Activated CD8-positive, alpha-beta T cell treated with anti-CD3 and anti-CD28 coated beads for 36 hours (primary cell): ENCODE measurements at regions not wholly inside any gene's neighbourhood (a gene's known extent, or its start where the extent isn't known, plus 50 kb on each side); places are given as distances from the start of the nearest gene placed in this dataset.

Experiments used
- ATAC-seq: fragments of 200-7000 bp; cut with Tn5 transposase; one replicate; pipeline ENCODE4 v1.10.0; 2021; ENCODE audit warnings: mild to moderate bottlenecking, moderate library complexity
- CTCF ChIA-PET: fragments of 350-600 bp; sonication (Branson Sonifier 250); formaldehyde crosslinking; loops from one replicate; lab custom pipeline; 2021; ENCODE audit warnings: antibody characterized with exemption; lab: Charles Lee
- POLR2A ChIA-PET: fragments of 350-600 bp; sonication (Branson Sonifier 250); formaldehyde crosslinking; loops from one replicate; lab custom pipeline; 2021; ENCODE audit warnings: antibody characterized with exemption; lab: Charles Lee
- DNase-seq: peaks from one replicate; pipeline ENCODE4 v3.0.0-alpha.2; 2020
- H3K27ac Mint-ChIP-seq: one replicate; pipeline ENCODE4 v1.8.0; 2021; ENCODE audit warnings: mild to moderate bottlenecking, mixed read lengths
- H3K27me3 Mint-ChIP-seq: one replicate; pipeline ENCODE4 v1.8.0; 2021; ENCODE audit warnings: mixed read lengths
- H3K36me3 Mint-ChIP-seq: one replicate; pipeline ENCODE4 v1.8.0; 2021; ENCODE audit warnings: low read depth, mixed read lengths
- H3K4me1 Mint-ChIP-seq: one replicate; pipeline ENCODE4 v1.8.0; 2021; ENCODE audit warnings: low read depth, mixed read lengths
- H3K4me3 Mint-ChIP-seq: one replicate; pipeline ENCODE4 v1.8.0; 2021; ENCODE audit warnings: mild to moderate bottlenecking, moderate library complexity, mixed read lengths
- H3K9me3 Mint-ChIP-seq: one replicate; pipeline ENCODE4 v1.8.0; 2021; ENCODE audit warnings: mixed read lengths
- intact Hi-C: fragments of 100-400 bp; cut with micrococcal nuclease; formaldehyde crosslinking; loops from one replicate; pipeline ENCODE4 v1.10.0; 2022
- TF ChIP-seq, protein P1 (sequence below): fragments of 200-600 bp; IDR thresholded peaks from one replicate; pipeline ENCODE4 v1.8.0; 2022; ENCODE audit warnings: antibody characterized with exemption, mild to moderate bottlenecking

DNA sequence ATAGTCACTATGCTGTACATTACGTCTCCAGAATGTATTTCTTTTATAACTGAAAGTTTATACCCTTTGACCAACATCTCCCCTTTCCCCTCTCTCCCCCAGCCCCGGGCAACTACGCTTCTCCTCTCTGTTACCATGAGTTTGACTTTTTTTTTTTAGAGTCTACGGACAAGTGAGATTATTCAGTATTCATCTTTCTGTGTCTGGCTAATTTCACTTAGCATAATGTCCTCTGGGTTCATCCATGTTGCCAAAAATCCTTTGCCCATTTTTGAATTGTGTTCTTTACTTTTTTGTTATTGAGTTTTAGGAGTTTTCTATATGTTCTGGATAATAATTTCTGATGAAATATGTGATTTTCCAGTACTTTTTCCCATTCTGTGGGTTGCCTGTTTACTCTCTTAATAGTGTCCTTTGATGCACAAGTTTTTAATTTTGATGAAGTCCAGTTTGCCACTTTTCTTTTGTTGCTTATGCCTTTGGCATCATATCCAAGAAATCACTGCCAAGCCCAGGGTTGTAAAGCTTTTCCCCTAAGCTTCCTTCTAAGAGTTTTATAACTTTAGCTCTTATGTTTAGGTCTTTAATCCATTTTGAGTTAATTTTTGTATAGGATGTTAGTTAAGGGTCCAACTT is 126.7 kb upstream of the NSMCE3 start:
- Mint-ChIP-seq H3K4me1 (no peaks in the 10 kb centered on the region), H3K27me3 (peaks cover 6% of the 10 kb centered on the region), H3K27ac (no peak overlapping the region), H3K9me3 (peaks cover 1% of the 10 kb centered on the region), H3K4me3 (no peak overlapping the region), H3K36me3 (no peaks in the 10 kb centered on the region)
- intact Hi-C loops: no loop called here
- TF ChIP-seq, protein P1, sequence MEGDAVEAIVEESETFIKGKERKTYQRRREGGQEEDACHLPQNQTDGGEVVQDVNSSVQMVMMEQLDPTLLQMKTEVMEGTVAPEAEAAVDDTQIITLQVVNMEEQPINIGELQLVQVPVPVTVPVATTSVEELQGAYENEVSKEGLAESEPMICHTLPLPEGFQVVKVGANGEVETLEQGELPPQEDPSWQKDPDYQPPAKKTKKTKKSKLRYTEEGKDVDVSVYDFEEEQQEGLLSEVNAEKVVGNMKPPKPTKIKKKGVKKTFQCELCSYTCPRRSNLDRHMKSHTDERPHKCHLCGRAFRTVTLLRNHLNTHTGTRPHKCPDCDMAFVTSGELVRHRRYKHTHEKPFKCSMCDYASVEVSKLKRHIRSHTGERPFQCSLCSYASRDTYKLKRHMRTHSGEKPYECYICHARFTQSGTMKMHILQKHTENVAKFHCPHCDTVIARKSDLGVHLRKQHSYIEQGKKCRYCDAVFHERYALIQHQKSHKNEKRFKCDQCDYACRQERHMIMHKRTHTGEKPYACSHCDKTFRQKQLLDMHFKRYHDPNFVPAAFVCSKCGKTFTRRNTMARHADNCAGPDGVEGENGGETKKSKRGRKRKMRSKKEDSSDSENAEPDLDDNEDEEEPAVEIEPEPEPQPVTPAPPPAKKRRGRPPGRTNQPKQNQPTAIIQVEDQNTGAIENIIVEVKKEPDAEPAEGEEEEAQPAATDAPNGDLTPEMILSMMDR: no peak
- CTCF ChIA-PET: no interaction called here
- no peak for DNase-seq
- no peak for ATAC-seq
- POLR2A ChIA-PET: interaction anchor here (0.5 kb wide), 1 partner anchor 597 kb away, joined by 3 read pairs; no protein-coding TSS in a partner anchor

DNA sequence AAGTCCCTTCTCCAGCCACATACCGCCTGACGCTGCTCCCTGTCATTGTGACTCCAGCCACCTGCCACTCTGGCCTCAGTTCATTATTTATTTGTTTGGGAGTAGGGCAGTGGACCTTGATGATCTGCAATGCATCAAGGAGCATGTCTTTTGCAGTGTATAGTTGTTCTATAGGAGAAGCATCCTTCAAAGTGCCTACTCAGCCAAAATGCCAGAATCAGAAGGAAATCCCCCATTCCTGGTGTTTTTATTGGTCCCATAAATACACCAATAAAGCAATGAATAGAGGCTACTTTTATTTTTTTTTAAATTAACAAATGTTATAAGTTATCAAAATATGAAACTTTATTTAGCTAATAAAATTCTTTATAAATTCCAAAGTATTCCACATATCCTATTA is 123.8 kb upstream of the NSMCE3 start:
- Mint-ChIP-seq H3K4me3 (no peak overlapping the region), H3K9me3 (peaks cover 1% of the 10 kb centered on the region), H3K27me3 (peaks cover 4% of the 10 kb centered on the region), H3K4me1 (no peaks in the 10 kb centered on the region), H3K36me3 (no peaks in the 10 kb centered on the region), H3K27ac (no peak overlapping the region)
- ATAC-seq: no peak
- TF ChIP-seq, protein P1: no peak
- CTCF ChIA-PET: no interaction called here
- POLR2A ChIA-PET: no interaction called here
- DNase-seq: no peak
- intact Hi-C loops: no loop called here

DNA sequence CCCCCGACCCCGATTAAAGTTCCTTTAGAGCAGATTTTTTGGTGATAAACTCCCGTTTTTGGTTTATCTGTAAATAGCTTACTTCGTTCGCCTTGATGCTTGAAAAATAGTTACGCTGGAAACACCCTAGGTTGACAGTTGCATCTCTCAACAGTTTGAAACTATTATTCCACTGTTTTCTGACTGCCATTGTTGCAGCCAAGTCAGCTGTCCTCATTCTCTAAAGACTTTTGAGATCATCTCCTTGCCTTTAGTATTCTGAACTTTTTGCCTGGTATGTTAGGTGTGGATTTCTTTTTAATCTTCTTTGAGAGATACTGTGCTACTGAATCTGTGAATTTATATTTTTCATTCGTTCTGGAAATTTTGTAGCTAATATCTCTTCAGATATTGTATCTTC is 122.7 kb upstream of the NSMCE3 start:
- no peak for ATAC-seq
- H3K36me3 Mint-ChIP-seq: no peaks in the 10 kb centered on the region
- H3K9me3 Mint-ChIP-seq: peaks cover 1% of the 10 kb centered on the region
- ChIA-PET CTCF (no interaction called here), POLR2A (interaction anchor here (0.6 kb wide), 1 partner anchor 495 kb away, joined by 3 read pairs; no protein-coding TSS in a partner anchor)
- TF ChIP-seq, protein P1: no peak
- H3K4me1 Mint-ChIP-seq: no peaks in the 10 kb centered on the region
- H3K4me3 Mint-ChIP-seq: no peak overlapping the region
- intact Hi-C loops: no loop called here
- H3K27ac Mint-ChIP-seq: no peak overlapping the region
- no peak for DNase-seq
- peaks cover under 1% of the 10 kb centered on the region for H3K27me3 Mint-ChIP-seq

DNA sequence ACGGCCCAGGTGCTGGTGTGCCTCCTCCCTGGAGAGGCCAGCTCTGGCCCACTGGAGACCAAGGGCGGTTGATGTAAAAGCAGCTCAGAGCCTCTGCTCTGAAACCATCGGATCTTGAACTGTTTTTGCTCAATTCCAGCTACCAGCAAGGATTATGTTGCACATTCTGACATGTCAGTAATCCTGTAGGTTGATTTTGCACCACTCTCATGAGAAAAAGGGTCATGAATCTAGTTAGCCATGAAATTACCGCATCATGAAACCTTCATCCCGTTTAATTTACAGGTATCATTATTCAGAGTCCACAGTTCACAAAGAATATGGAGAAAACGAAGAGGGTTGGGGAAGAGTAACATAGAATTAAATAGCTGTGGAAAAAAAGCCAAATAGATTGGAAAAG is 120.4 kb upstream of the NSMCE3 start:
- H3K4me1 Mint-ChIP-seq: no peaks in the 10 kb centered on the region
- H3K27me3 Mint-ChIP-seq: no peaks in the 10 kb centered on the region
- ATAC-seq (no peak), DNase-seq (no peak)
- H3K9me3 Mint-ChIP-seq: peaks cover 1% of the 10 kb centered on the region
- H3K36me3 Mint-ChIP-seq: no peaks in the 10 kb centered on the region
- TF ChIP-seq, protein P1: no peak
- no peak overlapping the region for H3K4me3 Mint-ChIP-seq
- intact Hi-C loops: no loop called here
- POLR2A ChIA-PET: no interaction called here
- CTCF ChIA-PET: interaction anchor here (0.7 kb wide), 1 partner anchor 221 kb away, joined by 3 read pairs; no protein-coding TSS in a partner anchor
- no peak overlapping the region for H3K27ac Mint-ChIP-seq

DNA sequence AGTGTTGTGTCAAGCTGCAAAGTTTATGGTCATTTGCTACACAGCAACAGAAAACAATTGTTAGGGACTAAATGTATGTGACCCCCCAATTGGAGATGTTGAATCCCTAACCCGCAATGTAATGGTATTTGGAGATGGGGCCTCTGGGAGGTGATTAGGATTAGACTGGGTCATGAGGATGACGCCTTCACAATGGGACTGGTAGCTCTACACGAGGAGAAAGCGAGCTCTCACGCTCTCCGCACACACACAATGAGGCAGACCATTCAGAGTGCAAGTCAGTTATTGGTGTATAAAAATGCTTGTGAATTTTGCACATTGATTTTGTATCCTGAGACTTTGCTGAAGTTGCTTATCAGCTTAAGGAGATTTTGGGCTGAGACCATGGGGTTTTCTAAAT is 116.9 kb upstream of the NSMCE3 start:
- ChIA-PET POLR2A (no interaction called here), CTCF (no interaction called here)
- intact Hi-C loops: no loop called here
- Mint-ChIP-seq H3K4me1 (no peaks in the 10 kb centered on the region), H3K36me3 (no peaks in the 10 kb centered on the region), H3K4me3 (no peak overlapping the region), H3K27ac (no peak overlapping the region), H3K27me3 (peaks cover 5% of the 10 kb centered on the region), H3K9me3 (no peaks in the 10 kb centered on the region)
- DNase-seq (no peak), ATAC-seq (no peak)
- TF ChIP-seq, protein P1: no peak
